ENCODE measurements at regions not wholly inside any gene's neighbourhood (a gene's known extent, or its start where the extent isn't known, plus 50 kb on each side); places are given as distances from the start of the nearest gene placed in this dataset.

DNA sequence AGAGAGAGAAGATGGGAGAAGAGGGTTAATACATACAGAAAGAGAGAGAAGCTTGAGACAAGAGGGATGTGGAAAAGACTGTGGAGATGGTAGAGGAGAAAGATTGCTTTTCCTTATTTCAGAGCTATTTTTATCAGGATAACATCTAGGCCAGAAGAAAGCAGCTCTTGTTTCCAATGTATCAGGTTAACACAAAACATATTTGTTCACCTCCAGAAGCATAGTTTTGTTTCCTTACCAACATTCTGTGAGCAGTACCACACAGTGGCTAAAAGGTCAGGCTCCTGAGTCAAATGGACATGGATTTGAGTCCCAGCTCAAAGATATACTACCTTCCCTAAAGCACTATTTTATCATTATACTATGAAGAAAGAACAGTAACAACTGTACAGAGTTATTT lies 185.5 kb downstream of the DUSP10 start:
- in situ Hi-C loops (cut with MboI; ENCODE audit: low pct_unique_long_range_greater_than_20kb, low sequenced_read_pairs, unreplicated experiment) = no loop called here
- no peak for DNase-seq (ENCODE audit: low spot score)
- TF ChIP-seq, protein P1, sequence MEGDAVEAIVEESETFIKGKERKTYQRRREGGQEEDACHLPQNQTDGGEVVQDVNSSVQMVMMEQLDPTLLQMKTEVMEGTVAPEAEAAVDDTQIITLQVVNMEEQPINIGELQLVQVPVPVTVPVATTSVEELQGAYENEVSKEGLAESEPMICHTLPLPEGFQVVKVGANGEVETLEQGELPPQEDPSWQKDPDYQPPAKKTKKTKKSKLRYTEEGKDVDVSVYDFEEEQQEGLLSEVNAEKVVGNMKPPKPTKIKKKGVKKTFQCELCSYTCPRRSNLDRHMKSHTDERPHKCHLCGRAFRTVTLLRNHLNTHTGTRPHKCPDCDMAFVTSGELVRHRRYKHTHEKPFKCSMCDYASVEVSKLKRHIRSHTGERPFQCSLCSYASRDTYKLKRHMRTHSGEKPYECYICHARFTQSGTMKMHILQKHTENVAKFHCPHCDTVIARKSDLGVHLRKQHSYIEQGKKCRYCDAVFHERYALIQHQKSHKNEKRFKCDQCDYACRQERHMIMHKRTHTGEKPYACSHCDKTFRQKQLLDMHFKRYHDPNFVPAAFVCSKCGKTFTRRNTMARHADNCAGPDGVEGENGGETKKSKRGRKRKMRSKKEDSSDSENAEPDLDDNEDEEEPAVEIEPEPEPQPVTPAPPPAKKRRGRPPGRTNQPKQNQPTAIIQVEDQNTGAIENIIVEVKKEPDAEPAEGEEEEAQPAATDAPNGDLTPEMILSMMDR (IDR thresholded peaks at IDR 0.05; ENCODE audit: extremely low read depth, insufficient read depth, missing control alignments) = no peak

DNA sequence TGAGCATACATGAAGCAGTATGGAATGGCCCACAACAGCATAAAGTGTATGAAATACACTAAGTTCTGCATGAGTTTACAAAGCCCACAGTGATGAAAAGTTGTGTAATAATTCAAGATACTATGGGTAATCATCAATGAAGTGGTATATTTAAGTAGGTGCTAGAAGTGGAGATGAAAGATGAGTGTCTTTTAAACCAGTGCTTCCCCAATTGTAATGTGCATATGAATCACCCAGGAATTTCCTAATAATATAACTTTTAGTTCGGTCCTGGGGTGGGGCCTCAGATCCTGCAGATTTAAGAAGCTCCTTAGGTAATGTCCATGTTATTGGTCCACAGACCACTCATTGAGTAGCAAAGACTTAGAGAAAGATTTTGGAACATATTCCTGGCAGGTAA lies 184.9 kb downstream of the DUSP10 start:
- TF ChIP-seq, protein P1 (IDR thresholded peaks at IDR 0.05; ENCODE audit: extremely low read depth, insufficient read depth, missing control alignments) = no peak
- in situ Hi-C loops (cut with MboI; ENCODE audit: low pct_unique_long_range_greater_than_20kb, low sequenced_read_pairs, unreplicated experiment) = no loop called here

DNA sequence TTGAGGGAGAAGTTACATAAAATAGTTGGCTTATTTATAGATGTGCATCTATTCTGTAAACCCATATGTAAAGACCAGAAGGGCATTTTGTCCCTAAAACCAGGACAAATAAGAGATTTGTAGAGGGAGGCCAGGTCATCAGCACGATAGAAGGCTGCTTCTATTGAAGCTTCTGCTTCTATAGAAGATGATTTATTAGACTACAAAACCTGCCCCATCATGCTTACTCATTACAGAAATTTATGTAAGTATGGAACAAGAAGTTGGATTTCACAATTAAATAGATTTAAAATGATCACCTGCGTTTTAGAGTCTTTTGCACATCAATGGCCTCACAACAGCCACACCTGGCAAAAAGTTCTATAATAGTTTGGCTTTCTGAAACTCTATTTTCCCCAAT lies 183.5 kb downstream of the DUSP10 start:
- in situ Hi-C loops (cut with MboI; ENCODE audit: low pct_unique_long_range_greater_than_20kb, low sequenced_read_pairs, unreplicated experiment) = no loop called here
- TF ChIP-seq, protein P1 (IDR thresholded peaks at IDR 0.05; ENCODE audit: extremely low read depth, insufficient read depth, missing control alignments) = no peak
- DNase-seq (ENCODE audit: low spot score) = no peak

More for the DNA sequence above, 184.9 kb downstream of the DUSP10 start:
- DNase-seq (ENCODE audit: low spot score) = no peak

DNA sequence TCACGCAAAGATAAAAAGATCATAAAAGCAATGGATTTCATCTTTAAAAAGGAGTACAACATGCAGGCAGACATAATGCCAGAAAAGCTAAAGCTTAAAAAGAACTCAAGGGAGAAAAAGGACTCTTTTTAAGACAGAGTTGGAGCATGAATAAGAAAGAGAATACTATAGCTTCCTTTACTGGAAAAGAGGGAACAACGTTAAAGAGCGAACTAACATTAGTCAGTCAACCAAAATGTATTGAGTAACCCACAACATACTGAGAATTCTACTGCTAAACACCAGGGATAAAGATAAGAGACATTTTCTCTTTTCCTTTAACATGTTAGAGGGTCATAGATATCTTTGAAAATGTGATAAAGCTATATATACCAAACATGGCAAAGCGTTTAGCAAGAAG lies 182.0 kb downstream of the DUSP10 start:
- in situ Hi-C loops (cut with MboI; ENCODE audit: low pct_unique_long_range_greater_than_20kb, low sequenced_read_pairs, unreplicated experiment) = no loop called here
- no peak for DNase-seq (ENCODE audit: low spot score)
- TF ChIP-seq, protein P1 (IDR thresholded peaks at IDR 0.05; ENCODE audit: extremely low read depth, insufficient read depth, missing control alignments) = no peak

DNA sequence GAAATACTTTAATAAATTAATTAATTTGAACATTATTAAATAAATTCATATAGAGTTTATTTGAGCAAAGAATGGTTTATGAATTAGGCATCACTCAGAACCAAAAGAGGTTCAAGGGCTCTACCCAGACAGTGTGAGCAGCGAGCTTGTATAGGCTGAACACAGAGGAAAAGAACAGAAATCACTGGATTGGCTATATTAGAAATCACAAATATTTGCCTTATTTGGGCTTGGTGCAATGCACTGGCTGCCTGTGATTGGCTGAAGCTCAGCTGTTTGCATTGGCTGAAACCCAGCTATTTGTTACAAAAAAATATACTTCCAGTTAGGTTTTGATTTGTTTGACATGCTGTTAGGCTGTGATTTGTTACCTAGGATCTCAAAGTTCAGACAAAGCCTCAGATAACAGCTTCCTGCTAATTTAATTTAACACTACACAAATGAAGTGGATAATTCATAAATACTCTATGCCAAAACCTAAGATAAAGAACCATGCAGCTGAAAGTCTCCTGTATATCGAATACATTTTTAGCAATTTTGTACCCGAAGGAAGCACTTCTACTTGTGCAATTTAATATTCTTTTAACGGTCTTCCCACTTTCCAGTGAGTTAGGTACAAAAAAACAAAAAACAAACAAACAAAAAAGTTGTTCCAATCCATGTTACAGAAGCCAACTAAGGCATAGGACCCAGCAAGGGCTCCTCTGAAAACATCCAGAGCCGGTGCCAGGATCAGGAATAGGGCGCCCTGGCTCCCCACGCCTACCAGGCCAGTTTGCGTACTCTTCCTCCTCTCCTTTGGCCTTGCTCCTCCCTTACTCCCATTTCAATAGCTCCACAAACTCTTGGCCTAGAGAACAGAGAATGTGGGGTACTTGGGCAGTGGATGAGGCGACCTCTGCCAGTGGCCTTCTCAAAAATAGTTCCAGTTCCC lies 179.1 kb downstream of the DUSP10 start:
- in situ Hi-C loops (cut with MboI; ENCODE audit: low pct_unique_long_range_greater_than_20kb, low sequenced_read_pairs, unreplicated experiment) = no loop called here
- TF ChIP-seq, protein P1 (IDR thresholded peaks at IDR 0.05; ENCODE audit: extremely low read depth, insufficient read depth, missing control alignments) = no peak
- DNase-seq (ENCODE audit: low spot score) = no peak

DNA sequence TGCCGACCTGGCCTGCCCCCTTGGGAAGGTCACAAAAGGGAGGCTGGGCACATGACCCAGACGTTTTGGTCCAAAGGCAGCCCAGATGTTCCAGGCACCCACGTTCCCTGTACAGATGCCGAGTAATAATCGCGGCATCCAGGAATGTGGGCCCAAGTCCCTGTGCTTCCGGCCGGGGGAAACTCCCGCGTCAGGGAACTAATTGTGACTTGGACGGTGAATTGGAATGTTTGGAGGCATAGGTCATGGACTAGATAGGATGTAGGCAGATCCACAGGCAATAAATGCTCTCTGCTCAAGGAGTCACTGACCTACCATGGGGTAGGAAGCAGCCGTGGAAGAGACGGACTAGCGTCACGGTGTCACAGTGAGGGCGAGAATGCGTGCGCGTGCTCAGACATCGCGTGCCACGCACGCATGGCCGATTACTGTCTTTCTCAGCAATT lies 178.4 kb downstream of the DUSP10 start:
- no peak for DNase-seq (ENCODE audit: low spot score)
- in situ Hi-C loops (cut with MboI; ENCODE audit: low pct_unique_long_range_greater_than_20kb, low sequenced_read_pairs, unreplicated experiment) = no loop called here
- TF ChIP-seq, protein P1 (IDR thresholded peaks at IDR 0.05; ENCODE audit: extremely low read depth, insufficient read depth, missing control alignments) = no peak
